H1 (cell line): ENCODE measurements at regions not wholly inside any gene's neighbourhood (a gene's known extent, or its start where the extent isn't known, plus 50 kb on each side); places are given as distances from the start of the nearest gene placed in this dataset.

Experiments used
- CTCF ChIA-PET: fragments of 300-600 bp; sonication (Branson Sonifier 250); formaldehyde crosslinking; loops from one replicate; lab custom pipeline; 2021; ENCODE audit not compliant: partially characterized antibody; lab: Charles Lee
- POLR2A ChIA-PET: fragments of 300-600 bp; sonication (Branson Sonifier 250); formaldehyde crosslinking; loops from one replicate; lab custom pipeline; 2021; ENCODE audit warnings: inconsistent platforms; ENCODE audit not compliant: partially characterized antibody; lab: Charles Lee
- DNase-seq, 2 experiments: peaks; one replicate each; pipeline versions ENCODE4 v3.0.0 to v3.0.0-alpha.2; 2010 to 2022; ENCODE audit warnings: low spot score in 2 of 2, low read depth in 1 of 2, mixed read lengths in 1 of 2
- FAIRE-seq: peaks from 2 replicates; lab custom pipeline; 2011; peaks lifted over from hg19 to GRCh38; lab: Jason Lieb, UNC
- H2AFZ ChIP-seq: 2 replicates; pipeline ENCODE4 v1.8.1; 2012; ENCODE audit warnings: low read length, inconsistent platforms
- H2AK5ac ChIP-seq: 2 replicates; pipeline ENCODE4 v1.6.1; 2013; ENCODE audit warnings: low read depth, low read length
- H2BK120ac ChIP-seq: replicated peaks from 2 replicates; pipeline ENCODE3; 2013; ENCODE audit warnings: low read depth, low read length, inconsistent platforms
- H2BK12ac ChIP-seq: 2 replicates; pipeline ENCODE4 v1.6.1; 2013; ENCODE audit warnings: low read depth, low read length
- H2BK15ac ChIP-seq: 2 replicates; pipeline ENCODE4 v1.6.1; 2013; ENCODE audit warnings: low read length
- H2BK20ac ChIP-seq: 2 replicates; pipeline ENCODE4 v1.6.1; 2013; ENCODE audit warnings: low read length
- H2BK5ac ChIP-seq: 2 replicates; pipeline ENCODE4 v1.6.1; 2013; ENCODE audit warnings: low read depth, low read length
- H3K14ac ChIP-seq: 2 replicates; pipeline ENCODE4 v1.6.1; 2013; ENCODE audit warnings: inconsistent platforms; ENCODE audit not compliant: insufficient read length
- H3K18ac ChIP-seq: 2 replicates; pipeline ENCODE4 v1.6.1; 2013; ENCODE audit warnings: low read length; ENCODE audit errors: extremely low read depth
- H3K23ac ChIP-seq: 2 replicates; pipeline ENCODE4 v1.6.1; 2013; ENCODE audit warnings: inconsistent platforms; ENCODE audit not compliant: insufficient read length
- H3K23me2 ChIP-seq: 2 replicates; pipeline ENCODE4 v1.6.1; 2013; ENCODE audit warnings: low read depth, low read length
- H3K27ac ChIP-seq: 2 replicates; pipeline ENCODE4 v1.6.1; 2011; ENCODE audit warnings: low read depth, low read length, inconsistent platforms
- H3K27me3 ChIP-seq, 4 experiments: replicated peaks in 1 of 4; 1 replicate in 1 of 4; 2 replicates in 3 of 4; pipeline versions ENCODE4 v1.6.1 to v1.8.1; 2011 to 2013; ENCODE audit warnings: low read length in 3 of 4, mild to moderate bottlenecking in 3 of 4, inconsistent platforms in 2 of 4, mixed read lengths in 2 of 4, moderate library complexity in 1 of 4; ENCODE audit not compliant: control insufficient read depth in 3 of 4, insufficient read depth in 3 of 4; ENCODE audit errors: extremely low read depth in 1 of 4
- H3K36me3 ChIP-seq, 4 experiments: 2 replicates each; pipeline versions ENCODE4 v1.6.1 to v1.8.1; 2011 to 2013; ENCODE audit warnings: mild to moderate bottlenecking in 4 of 4, low read length in 3 of 4, moderate library complexity in 2 of 4, control low read depth in 1 of 4, inconsistent platforms in 1 of 4; ENCODE audit not compliant: insufficient read depth in 4 of 4, control insufficient read depth in 2 of 4
- H3K4ac ChIP-seq: replicated peaks from 2 replicates; pipeline ENCODE3; 2013; ENCODE audit warnings: low read length, low read depth, mixed read lengths, inconsistent platforms; ENCODE audit not compliant: insufficient read length
- H3K4me1 ChIP-seq, 4 experiments: replicated peaks in 1 of 4; 1 replicate in 1 of 4; 2 replicates in 3 of 4; pipeline versions ENCODE4 v1.6.1 to v1.8.1; 2011 to 2013; ENCODE audit warnings: low read length in 3 of 4, inconsistent platforms in 2 of 4, mixed read lengths in 1 of 4; ENCODE audit not compliant: insufficient read depth in 4 of 4, control insufficient read depth in 3 of 4
- H3K4me2 ChIP-seq, 2 experiments: 2 replicates each; pipeline versions ENCODE4 v1.6.1 to v1.8.1; 2011 to 2013; ENCODE audit warnings: low read depth in 2 of 2, low read length in 2 of 2, control low read depth in 1 of 2, inconsistent platforms in 1 of 2, mild to moderate bottlenecking in 1 of 2; ENCODE audit not compliant: insufficient read depth in 1 of 2
- H3K4me3 ChIP-seq, 4 experiments: fragments of 200-600, 300-600 bp in 1 of 4; sonication (generic), shearing (Covaris generic), sonication (Bioruptor Twin) in 1 of 4; 2 replicates each; pipeline versions ENCODE4 v1.5.1 to v1.8.1; 2011 to 2016; ENCODE audit warnings: low read length in 4 of 4, low read depth in 3 of 4, control low read depth in 2 of 4, inconsistent platforms in 2 of 4, mild to moderate bottlenecking in 2 of 4, mixed read lengths in 1 of 4, moderate library complexity in 1 of 4; ENCODE audit not compliant: insufficient read depth in 2 of 4; ENCODE audit errors: extremely low read depth in 1 of 4
- H3K56ac ChIP-seq: replicated peaks from 2 replicates; pipeline ENCODE3; 2013; ENCODE audit warnings: low read depth, mild to moderate bottlenecking, mixed read lengths, low read length, inconsistent platforms; ENCODE audit not compliant: insufficient read length
- H3K79me1 ChIP-seq: 2 replicates; pipeline ENCODE4 v1.6.1; 2013; ENCODE audit warnings: low read depth, low read length, control low read depth
- H3K79me2 ChIP-seq, 2 experiments: 2 replicates each; pipeline versions ENCODE4 v1.6.1 to v1.8.1; 2012 to 2013; ENCODE audit warnings: low read length in 2 of 2, mild to moderate bottlenecking in 2 of 2, inconsistent platforms in 1 of 2; ENCODE audit not compliant: insufficient read depth in 2 of 2, control insufficient read depth in 1 of 2
- H3K9ac ChIP-seq, 4 experiments: replicated peaks in 1 of 4; 1 replicate in 1 of 4; 2 replicates in 3 of 4; pipeline versions ENCODE4 v1.6.1 to v1.8.1; 2011 to 2013; ENCODE audit warnings: low read depth in 3 of 4, low read length in 3 of 4, control low read depth in 2 of 4, mild to moderate bottlenecking in 2 of 4, moderate library complexity in 2 of 4, inconsistent platforms in 1 of 4; ENCODE audit errors: extremely low read depth in 1 of 4
- H3K9me3 ChIP-seq, 2 experiments: 2 replicates each; pipeline versions ENCODE4 v1.6.1 to v1.8.1; 2012 to 2013; ENCODE audit warnings: mild to moderate bottlenecking in 2 of 2, moderate library complexity in 2 of 2, control low read depth in 1 of 2, inconsistent platforms in 1 of 2, low read depth in 1 of 2, low read length in 1 of 2, mixed read lengths in 1 of 2; ENCODE audit not compliant: insufficient read depth in 2 of 2
- H4K20me1 ChIP-seq, 2 experiments: replicated peaks in 1 of 2; 2 replicates each; pipeline versions ENCODE3 to v1.8.1; 2011 to 2013; ENCODE audit warnings: inconsistent platforms in 2 of 2, low read length in 2 of 2, mild to moderate bottlenecking in 1 of 2; ENCODE audit not compliant: insufficient read depth in 2 of 2, control insufficient read depth in 1 of 2
- H4K5ac ChIP-seq: 2 replicates; pipeline ENCODE4 v1.6.1; 2013; ENCODE audit warnings: low read length, low read depth, mixed read lengths, inconsistent platforms; ENCODE audit not compliant: insufficient read length
- H4K8ac ChIP-seq: 2 replicates; pipeline ENCODE4 v1.8.0; 2013; ENCODE audit warnings: mild to moderate bottlenecking, moderate library complexity, low read length, inconsistent platforms; ENCODE audit not compliant: insufficient read depth; ENCODE audit errors: extremely low read depth
- H4K91ac ChIP-seq: replicated peaks from 2 replicates; pipeline ENCODE3; 2013; ENCODE audit warnings: low read length, mixed read lengths, inconsistent platforms; ENCODE audit not compliant: insufficient read length
- ASH2L ChIP-seq: fragments of 200-600, 300-600 bp; sonication (generic); IDR thresholded peaks from one replicate; pipeline ENCODE4 v1.7.1; 2017; ENCODE audit warnings: low read length
- BRCA1 ChIP-seq: IDR thresholded peaks from 2 replicates; pipeline ENCODE4 v1.6.1; 2012; ENCODE audit warnings: low read depth, low read length, improper control_type of control experiment
- CBX8 ChIP-seq: fragments of 300-800, 300-1000 bp; sonication (generic); IDR thresholded peaks from 2 replicates; pipeline ENCODE4 v1.7.1; 2016; ENCODE audit warnings: low read depth, low read length, borderline replicate concordance
- CTCF ChIP-seq, 3 experiments: IDR thresholded peaks; 1 replicate in 2 of 3; 2 replicates in 1 of 3; pipeline versions ENCODE4 v1.5.1 to v1.6.1; 2011; ENCODE audit warnings: low read length in 3 of 3, mild to moderate bottlenecking in 3 of 3, inconsistent platforms in 2 of 3, low read depth in 1 of 3, moderate library complexity in 1 of 3; ENCODE audit not compliant: insufficient read depth in 1 of 3; ENCODE audit errors: control extremely low read depth in 1 of 3
- HDAC6 ChIP-seq: IDR thresholded peaks from one replicate; pipeline ENCODE4 v1.7.1; 2012; ENCODE audit warnings: low read depth, mild to moderate bottlenecking, inconsistent platforms, low read length, moderate library complexity
- NANOG ChIP-seq: IDR thresholded peaks from 2 replicates; pipeline ENCODE4 v1.6.1; 2011; ENCODE audit warnings: low read length, low read depth, mild to moderate bottlenecking, inconsistent platforms; ENCODE audit not compliant: insufficient read depth, poor library complexity, severe bottlenecking
- POU5F1 ChIP-seq: IDR thresholded peaks from 2 replicates; pipeline ENCODE4 v1.6.1; 2011; ENCODE audit warnings: low read depth, mild to moderate bottlenecking, low read length, moderate library complexity
- RAD21 ChIP-seq, 2 experiments: IDR thresholded peaks in 1 of 2; conservative IDR thresholded peaks in 1 of 2; 2 replicates each; pipeline ENCODE4 v1.6.1; 2011; ENCODE audit warnings: low read depth in 2 of 2, low read length in 2 of 2, improper control_type of control experiment in 1 of 2, inconsistent platforms in 1 of 2, mild to moderate bottlenecking in 1 of 2, moderate library complexity in 1 of 2
- RNF2 ChIP-seq: fragments of 200-900, 300-1000 bp; sonication (generic); IDR thresholded peaks from 2 replicates; pipeline ENCODE4 v1.7.1; 2016; ENCODE audit warnings: borderline replicate concordance, low read depth, mild to moderate bottlenecking, antibody characterized with exemption, low read length; ENCODE audit not compliant: poor library complexity, severe bottlenecking; ENCODE audit errors: missing control alignments
- RXRA ChIP-seq: IDR thresholded peaks from 2 replicates; pipeline ENCODE4 v1.6.1; 2011; ENCODE audit warnings: low read depth, mild to moderate bottlenecking, low read length, moderate library complexity; ENCODE audit not compliant: insufficient read depth
- TAF1 ChIP-seq: IDR thresholded peaks from 2 replicates; pipeline ENCODE4 v1.6.1; 2011; ENCODE audit warnings: mild to moderate bottlenecking, low read depth, low read length
- TCF12 ChIP-seq: IDR thresholded peaks from 2 replicates; pipeline ENCODE4 v1.6.1; 2011; ENCODE audit warnings: low read depth, mild to moderate bottlenecking, low read length
- WGBS, 2 experiments: shearing (Covaris generic) in 1 of 2; methylation state at CpG; one replicate each; pipeline versions ENCODE4 v1.1.6 to v1.1.7; 2013 to 2015; ENCODE audit warnings: low lambda C conversion rate in 2 of 2, mixed read lengths in 2 of 2, inconsistent platforms in 1 of 2, low coverage in 1 of 2, missing lambda C conversion rate in 1 of 2; ENCODE audit not compliant: insufficient replicate concordance in 2 of 2, insufficient coverage in 1 of 2, insufficient read length in 1 of 2; ENCODE audit errors: extremely low coverage in 1 of 2, missing lambda C conversion rate in 1 of 2; 5-methylcytosine and 5-hydroxymethylcytosine counted together

GRCh38 chr9:25284365-25284764 lies 393.9 kb downstream of the TUSC1 start:
- H4K5ac ChIP-seq = no peak overlapping the region
- H3K23me2 ChIP-seq = no peaks in the 10 kb centered on the region
- H3K4me3 ChIP-seq = no peak overlapping the region
- WGBS, 2 experiments = 93% methylated on average over 1 of the region's 1 CpG; no CpG with 5 or more reads in 1 of the 2 experiments
- no peak overlapping the region for H3K23ac ChIP-seq
- no peak overlapping the region for H2BK120ac ChIP-seq
- FAIRE-seq (no peak), DNase-seq (no peak)
- no peaks in the 10 kb centered on the region for H3K36me3 ChIP-seq
- no peak overlapping the region for H3K14ac ChIP-seq
- no peak overlapping the region for H2BK5ac ChIP-seq
- H3K9me3 ChIP-seq = no peaks in the 10 kb centered on the region
- no peak overlapping the region for H2AK5ac ChIP-seq
- no peak overlapping the region for H3K56ac ChIP-seq
- POLR2A ChIA-PET = no interaction called here
- H2BK15ac ChIP-seq = no peak overlapping the region
- no peak overlapping the region for H3K9ac ChIP-seq
- CTCF ChIA-PET = interaction anchor here (0.7 kb wide), 2 partner anchors 775 to 1504 kb away, joined by 3 read pairs; no protein-coding TSS in a partner anchor
- no peak overlapping the region for H4K91ac ChIP-seq
- H4K8ac ChIP-seq = no peak overlapping the region
- H2BK12ac ChIP-seq = no peak overlapping the region
- no peak overlapping the region for H3K4ac ChIP-seq
- no peaks in the 10 kb centered on the region for H3K79me1 ChIP-seq
- H4K20me1 ChIP-seq = no peaks in the 10 kb centered on the region
- H2AFZ ChIP-seq = no peak overlapping the region
- no peak overlapping the region for H3K27ac ChIP-seq
- H3K79me2 ChIP-seq = no peaks in the 10 kb centered on the region
- H2BK20ac ChIP-seq = no peak overlapping the region
- no peaks in the 10 kb centered on the region for H3K4me1 ChIP-seq
- H3K4me2 ChIP-seq = no peak overlapping the region
- H3K18ac ChIP-seq = no peak overlapping the region
- H3K27me3 ChIP-seq = no peaks in the 10 kb centered on the region
- TF ChIP-seq HDAC6 (no peak), TCF12 (no peak), ASH2L (no peak), CTCF (IDR thresholded peaks at IDR 0.05; ENCODE audit: control extremely low read depth in 1 of 3, insufficient read depth in 1 of 3, low read depth in 1 of 3, low read length in 3 of 3) (no peak), RNF2 (no peak), BRCA1 (no peak), RXRA (no peak), NANOG (no peak), TAF1 (no peak), POU5F1 (no peak), CBX8 (no peak), RAD21 (IDR thresholded peaks at IDR 0.05 in 1 of 2, conservative IDR thresholded peaks at IDR 0.05 in 1 of 2; ENCODE audit: low read depth in 2 of 2, low read length in 2 of 2) (no peak)
